AG09319 (cell line): ENCODE measurements at regions not wholly inside any gene's neighbourhood (a gene's known extent, or its start where the extent isn't known, plus 50 kb on each side); places are given as distances from the start of the nearest gene placed in this dataset.

Experiments
- DNase-seq: peaks from one replicate; pipeline ENCODE4 v3.0.0-alpha.2; 2010; ENCODE audit warnings: low read depth; ENCODE audit errors: extremely low read depth
- CTCF ChIP-seq: IDR thresholded peaks from 2 replicates; pipeline ENCODE4 v1.5.1; 2011; ENCODE audit warnings: low read depth, mild to moderate bottlenecking, inconsistent platforms, low read length, moderate library complexity

GRCh38 chr7:155994279-155994811 lies 182.1 kb upstream of the SHH start:
- no peak for TF ChIP-seq CTCF
- DNase-seq = no peak

- TF ChIP-seq CTCF = no peak
- DNase-seq = no peak
Measured at GRCh38 chr7:155993420-155994278, 181.4 kb upstream of the SHH start.

GRCh38 chr7:155992974-155993373 lies 180.7 kb upstream of the SHH start:
- DNase-seq = no peak
- TF ChIP-seq CTCF = no peak

GRCh38 chr7:155992538-155992937 lies 180.3 kb upstream of the SHH start:
- TF ChIP-seq CTCF = no peak
- no peak for DNase-seq

GRCh38 chr7:155992107-155992506 lies 179.8 kb upstream of the SHH start:
- no peak for DNase-seq
- TF ChIP-seq CTCF = no peak

GRCh38 chr7:155991470-155991869 lies 179.2 kb upstream of the SHH start:
- TF ChIP-seq CTCF = no peak
- DNase-seq = no peak

GRCh38 chr7:155988416-155988815 lies 176.2 kb upstream of the SHH start:
- no peak for DNase-seq
- no peak for TF ChIP-seq CTCF
